ENCODE measurements at regions not wholly inside any gene's neighbourhood (a gene's known extent, or its start where the extent isn't known, plus 50 kb on each side); places are given as distances from the start of the nearest gene placed in this dataset.

GRCh38 chr4:141576585-141577110 is 59.7 kb upstream of the IL15 start:
- H3K4me3 ChIP-seq (ENCODE audit: low read depth, low read length) = no peak overlapping the region
- DNase-seq (ENCODE audit: low read depth) = no peak
- no peak for TF ChIP-seq CTCF (IDR thresholded peaks at IDR 0.05; ENCODE audit: low read depth, low read length, missing control alignments)

- no peak for TF ChIP-seq CTCF (IDR thresholded peaks at IDR 0.05; ENCODE audit: low read depth, low read length, missing control alignments)
Observed at GRCh38 chr4:141578451-141578850, 57.9 kb upstream of the IL15 start.

GRCh38 chr4:141580523-141580922 is 55.9 kb upstream of the IL15 start:
- no peak for TF ChIP-seq CTCF (IDR thresholded peaks at IDR 0.05; ENCODE audit: low read depth, low read length, missing control alignments)
- H3K4me3 ChIP-seq (ENCODE audit: low read depth, low read length) = no peak overlapping the region
- no peak for DNase-seq (ENCODE audit: low read depth)

More at GRCh38 chr4:141578451-141578850, 57.9 kb upstream of the IL15 start:
- DNase-seq (ENCODE audit: low read depth) = no peak
- no peak overlapping the region for H3K4me3 ChIP-seq (ENCODE audit: low read depth, low read length)
